H9 (cell line): ENCODE measurements at regions not wholly inside any gene's neighbourhood (a gene's known extent, or its start where the extent isn't known, plus 50 kb on each side); places are given as distances from the start of the nearest gene placed in this dataset.

Experiments used
- DNase-seq: peaks from one replicate; pipeline ENCODE4 v3.0.0-alpha.2; 2017
- H2AFZ ChIP-seq: one replicate; pipeline ENCODE4 v1.6.1; 2013; ENCODE audit warnings: mild to moderate bottlenecking, low read length, control low read depth, moderate library complexity
- H2AK5ac ChIP-seq: 2 replicates; pipeline ENCODE4 v1.6.1; 2013; ENCODE audit warnings: low read length, control low read depth, mixed read lengths; ENCODE audit not compliant: insufficient read length
- H2BK120ac ChIP-seq: one replicate; pipeline ENCODE4 v1.6.1; 2013; ENCODE audit warnings: low read depth, mild to moderate bottlenecking, low read length, control low read depth, inconsistent platforms; ENCODE audit not compliant: poor library complexity, severe bottlenecking
- H2BK12ac ChIP-seq: 2 replicates; pipeline ENCODE4 v1.6.1; 2013; ENCODE audit warnings: low read length, control low read depth, mixed read lengths, low read depth; ENCODE audit not compliant: insufficient read length
- H2BK15ac ChIP-seq: 2 replicates; pipeline ENCODE4 v1.6.1; 2013; ENCODE audit warnings: low read depth, low read length, control low read depth
- H2BK20ac ChIP-seq: one replicate; pipeline ENCODE4 v1.6.1; 2013; ENCODE audit warnings: low read depth, mild to moderate bottlenecking, low read length, control low read depth, inconsistent platforms; ENCODE audit not compliant: poor library complexity, severe bottlenecking
- H2BK5ac ChIP-seq: 2 replicates; pipeline ENCODE4 v1.6.1; 2013; ENCODE audit warnings: low read length, control low read depth, mixed read lengths; ENCODE audit not compliant: insufficient read length
- H3K14ac ChIP-seq: 2 replicates; pipeline ENCODE4 v1.6.1; 2013; ENCODE audit warnings: low read length, control low read depth; ENCODE audit not compliant: insufficient read depth
- H3K18ac ChIP-seq: 2 replicates; pipeline ENCODE4 v1.6.1; 2013; ENCODE audit warnings: low read depth, mild to moderate bottlenecking, mixed read lengths, low read length, control low read depth; ENCODE audit not compliant: insufficient read length
- H3K23ac ChIP-seq: 2 replicates; pipeline ENCODE4 v1.6.1; 2013; ENCODE audit warnings: low read length, control low read depth, mixed read lengths, low read depth; ENCODE audit not compliant: insufficient read length
- H3K23me2 ChIP-seq: 2 replicates; pipeline ENCODE4 v1.6.1; 2013; ENCODE audit warnings: low read depth, mild to moderate bottlenecking, mixed read lengths, low read length, control low read depth; ENCODE audit not compliant: insufficient read length, poor library complexity, severe bottlenecking
- H3K27ac ChIP-seq: 2 replicates; pipeline ENCODE4 v1.5.1; 2013; ENCODE audit warnings: low read length, control low read depth, mixed read lengths, low read depth; ENCODE audit not compliant: insufficient read length
- H3K27me3 ChIP-seq: 2 replicates; pipeline ENCODE4 v1.6.1; 2013; ENCODE audit warnings: low read length, control low read depth, inconsistent platforms; ENCODE audit not compliant: insufficient read depth
- H3K4ac ChIP-seq: 2 replicates; pipeline ENCODE4 v1.6.1; 2013; ENCODE audit warnings: low read depth, mild to moderate bottlenecking, control low read depth, inconsistent platforms, low read length, moderate library complexity
- H3K4me1 ChIP-seq: 2 replicates; pipeline ENCODE4 v1.6.1; 2013; ENCODE audit warnings: low read length, control low read depth, inconsistent platforms; ENCODE audit not compliant: insufficient read depth
- H3K4me2 ChIP-seq: 2 replicates; pipeline ENCODE4 v1.6.1; 2013; ENCODE audit warnings: low read length, control low read depth, mixed read lengths; ENCODE audit not compliant: insufficient read length, insufficient read depth
- H3K56ac ChIP-seq: 2 replicates; pipeline ENCODE4 v1.6.1; 2013; ENCODE audit warnings: low read depth, mild to moderate bottlenecking, mixed read lengths, low read length, control low read depth; ENCODE audit not compliant: insufficient read length
- H3K79me1 ChIP-seq: 2 replicates; pipeline ENCODE4 v1.6.1; 2013; ENCODE audit warnings: low read depth, mild to moderate bottlenecking, moderate library complexity, low read length, control low read depth, inconsistent platforms; ENCODE audit not compliant: insufficient read depth, poor library complexity, severe bottlenecking
- H3K79me2 ChIP-seq: 2 replicates; pipeline ENCODE4 v1.6.1; 2013; ENCODE audit warnings: low read length, control low read depth, inconsistent platforms; ENCODE audit not compliant: insufficient read depth
- H3K9ac ChIP-seq: 2 replicates; pipeline ENCODE4 v1.6.1; 2013; ENCODE audit warnings: low read length, control low read depth, mixed read lengths; ENCODE audit not compliant: insufficient read length; ENCODE audit errors: extremely low read depth
- H3K9me3 ChIP-seq: one replicate; pipeline ENCODE4 v1.6.1; 2013; ENCODE audit warnings: low read depth, low read length, inconsistent platforms; ENCODE audit not compliant: control insufficient read depth
- H3T11ph ChIP-seq: one replicate; pipeline ENCODE4 v1.6.1; 2013; ENCODE audit warnings: mild to moderate bottlenecking, low read length, control low read depth, inconsistent platforms
- H4K20me1 ChIP-seq: one replicate; pipeline ENCODE4 v1.6.1; 2013; ENCODE audit not compliant: control insufficient read depth, insufficient read length, insufficient read depth
- H4K5ac ChIP-seq: 2 replicates; pipeline ENCODE4 v1.6.1; 2013; ENCODE audit warnings: low read depth, mild to moderate bottlenecking, mixed read lengths, low read length, control low read depth; ENCODE audit not compliant: insufficient read length
- H4K8ac ChIP-seq: replicated peaks from 2 replicates; pipeline ENCODE4 v1.6.1; 2013; ENCODE audit warnings: low read length, control low read depth, mixed read lengths, low read depth; ENCODE audit not compliant: insufficient read length
- H4K91ac ChIP-seq: 2 replicates; pipeline ENCODE4 v1.6.1; 2013; ENCODE audit warnings: low read depth, mild to moderate bottlenecking, moderate library complexity, mixed read lengths, low read length, control low read depth; ENCODE audit not compliant: insufficient read length
- H3K27ac Mint-ChIP-seq, 3 experiments: 2 replicates in 2 of 3; 3 replicates in 1 of 3; pipeline ENCODE4 v1.8.0; 2020 to 2021; ENCODE audit warnings: mixed read lengths in 3 of 3, mild to moderate bottlenecking in 1 of 3, moderate library complexity in 1 of 3
- H3K27me3 Mint-ChIP-seq: 2 replicates; pipeline ENCODE4 v1.8.0; 2021; ENCODE audit warnings: low read depth, mild to moderate bottlenecking, moderate library complexity, mixed read lengths
- H3K36me3 Mint-ChIP-seq, 3 experiments: 2 replicates in 2 of 3; 3 replicates in 1 of 3; pipeline ENCODE4 v1.8.0; 2020 to 2021; ENCODE audit warnings: low read depth in 3 of 3, mixed read lengths in 3 of 3; ENCODE audit not compliant: insufficient read depth in 1 of 3
- H3K4me1 Mint-ChIP-seq, 2 experiments: 2 replicates each; pipeline ENCODE4 v1.8.0; 2020; ENCODE audit warnings: mixed read lengths in 2 of 2
- H3K4me3 Mint-ChIP-seq, 2 experiments: 2 replicates in 1 of 2; 3 replicates in 1 of 2; pipeline ENCODE4 v1.8.0; 2020 to 2021; ENCODE audit warnings: mild to moderate bottlenecking in 2 of 2, mixed read lengths in 2 of 2, moderate library complexity in 1 of 2
- H3K9me3 Mint-ChIP-seq, 2 experiments: 2 replicates in 1 of 2; 3 replicates in 1 of 2; pipeline ENCODE4 v1.8.0; 2020; ENCODE audit warnings: mild to moderate bottlenecking in 2 of 2, mixed read lengths in 2 of 2, moderate library complexity in 1 of 2
- CTCF ChIP-seq: fragments of 200-600 bp; sonication (generic); conservative IDR thresholded peaks from 3 replicates; pipeline ENCODE4 v1.8.0; 2021; ENCODE audit warnings: antibody characterized with exemption, mild to moderate bottlenecking
- WGBS: extraction: QIAGEN DNeasy Blood & Tissue Kit; methylation state at CpG from one replicate; pipeline ENCODE4 v1.1.7; 2013; ENCODE audit warnings: missing lambda C conversion rate, low lambda C conversion rate, mixed read lengths; ENCODE audit not compliant: insufficient read length; ENCODE audit errors: extremely low coverage; 5-methylcytosine and 5-hydroxymethylcytosine counted together

- no CpG with 5 or more reads among the region's 16 CpGs for WGBS
- H3K4me1 ChIP-seq: peaks cover 7% of the 10 kb centered on the region; the same call in 1 of the 2 replicates
- no peaks in the 10 kb centered on the region for H4K20me1 ChIP-seq
- DNase-seq: peak; percentile 41
- no peaks in the 10 kb centered on the region for H3K27me3 Mint-ChIP-seq
- H3K23ac ChIP-seq: no peak overlapping the region
- no peaks in the 10 kb centered on the region for H3K79me1 ChIP-seq
- H2BK5ac ChIP-seq: no peak overlapping the region
- no peaks in the 10 kb centered on the region for H3K27me3 ChIP-seq
- H3T11ph ChIP-seq: no peak overlapping the region
- no peak overlapping the region for H3K14ac ChIP-seq
- H2BK15ac ChIP-seq: no peak overlapping the region
- no peak overlapping the region for H4K5ac ChIP-seq
- no peak overlapping the region for H2AK5ac ChIP-seq
- H2AFZ ChIP-seq: no peak overlapping the region
- no peaks in the 10 kb centered on the region for H3K79me2 ChIP-seq
- no peak for TF ChIP-seq CTCF
- H3K9ac ChIP-seq: no peak overlapping the region
- H3K18ac ChIP-seq: no peak overlapping the region
- H3K4ac ChIP-seq: no peak overlapping the region
- H4K91ac ChIP-seq: no peak overlapping the region
- H3K9me3 Mint-ChIP-seq: peaks cover 17 to 20% of the 10 kb centered on the region in 2 experiments
- no peaks in the 10 kb centered on the region for H3K23me2 ChIP-seq
- H3K4me2 ChIP-seq: no peak overlapping the region
- peaks cover 16 to 35% (median 27%) of the 10 kb centered on the region in 3 experiments for H3K36me3 Mint-ChIP-seq
- no peak overlapping the region for H3K4me3 Mint-ChIP-seq
- H3K27ac Mint-ChIP-seq: peak overlapping the region in 1 of 3 experiments; percentile 22; a peak in 1 of 7 replicates
- no peak overlapping the region for H3K27ac ChIP-seq
- no peak overlapping the region for H3K56ac ChIP-seq
- no peak overlapping the region for H2BK20ac ChIP-seq
- no peaks in the 10 kb centered on the region for H3K9me3 ChIP-seq
- H4K8ac ChIP-seq: no peak overlapping the region
- peaks cover 35 to 41% of the 10 kb centered on the region in 2 experiments for H3K4me1 Mint-ChIP-seq
- no peak overlapping the region for H2BK120ac ChIP-seq
- no peak overlapping the region for H2BK12ac ChIP-seq
Measured at GRCh38 chrX:94045724-94046123, 371.7 kb downstream of the FAM133A start.
